PFSK-1 (cell line): ENCODE measurements at regions not wholly inside any gene's neighbourhood (a gene's known extent, or its start where the extent isn't known, plus 50 kb on each side); places are given as distances from the start of the nearest gene placed in this dataset.

ENCODE experiments used
- FOXP2 ChIP-seq: optimal IDR thresholded peaks from 2 replicates; pipeline ENCODE3; 2011; ENCODE audit warnings: borderline replicate concordance, control low read depth, inconsistent platforms; ENCODE audit not compliant: insufficient read depth; ENCODE audit errors: extremely low read length, extremely low read depth
- POLR2AphosphoS5 ChIP-seq: IDR thresholded peaks from 2 replicates; pipeline ENCODE4 v1.6.1; 2012; ENCODE audit warnings: low read depth, mild to moderate bottlenecking, control low read depth, low read length, moderate library complexity
- SIN3A ChIP-seq: IDR thresholded peaks from 2 replicates; pipeline ENCODE4 v1.6.1; 2012; ENCODE audit warnings: mild to moderate bottlenecking, low read length, moderate library complexity, borderline replicate concordance; ENCODE audit not compliant: insufficient read depth
- TAF1 ChIP-seq: IDR thresholded peaks from 2 replicates; pipeline ENCODE4 v1.6.1; 2012; ENCODE audit warnings: low read length, control low read depth, borderline replicate concordance; ENCODE audit not compliant: insufficient read depth
- TF ChIP-seq, protein P1 (sequence below), 2 experiments: IDR thresholded peaks; 2 replicates each; pipeline versions ENCODE4 v1.6.1 to v1.8.0; 2011 to 2012; ENCODE audit warnings: low read depth in 2 of 2, low read length in 2 of 2, control low read depth in 1 of 2, inconsistent platforms in 1 of 2, mild to moderate bottlenecking in 1 of 2, moderate library complexity in 1 of 2; ENCODE audit not compliant: insufficient read depth in 1 of 2

DNA sequence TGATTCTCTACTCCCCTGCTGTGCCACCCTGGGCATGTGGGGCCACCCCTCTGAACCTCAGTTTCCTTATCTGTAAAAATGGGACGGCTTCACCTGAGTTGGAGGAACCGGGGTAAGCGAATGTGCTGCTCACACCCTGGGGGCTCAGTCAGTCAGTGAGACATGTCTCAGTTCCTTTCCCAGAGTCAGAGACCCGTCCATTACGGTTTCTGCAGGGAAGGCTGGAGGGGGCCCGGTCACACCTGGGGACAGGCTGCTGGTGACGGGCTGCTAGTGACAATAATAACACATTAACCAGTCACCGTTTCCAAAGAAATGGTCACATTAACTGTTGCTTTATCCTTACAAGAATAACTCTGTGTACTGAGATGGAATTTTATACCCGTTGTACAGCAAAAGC lies 282.4 kb downstream of the NSG2 start:
- TF ChIP-seq TAF1 (no peak), POLR2AphosphoS5 (no peak), FOXP2 (no peak), SIN3A (no peak)
- TF ChIP-seq, protein P1, sequence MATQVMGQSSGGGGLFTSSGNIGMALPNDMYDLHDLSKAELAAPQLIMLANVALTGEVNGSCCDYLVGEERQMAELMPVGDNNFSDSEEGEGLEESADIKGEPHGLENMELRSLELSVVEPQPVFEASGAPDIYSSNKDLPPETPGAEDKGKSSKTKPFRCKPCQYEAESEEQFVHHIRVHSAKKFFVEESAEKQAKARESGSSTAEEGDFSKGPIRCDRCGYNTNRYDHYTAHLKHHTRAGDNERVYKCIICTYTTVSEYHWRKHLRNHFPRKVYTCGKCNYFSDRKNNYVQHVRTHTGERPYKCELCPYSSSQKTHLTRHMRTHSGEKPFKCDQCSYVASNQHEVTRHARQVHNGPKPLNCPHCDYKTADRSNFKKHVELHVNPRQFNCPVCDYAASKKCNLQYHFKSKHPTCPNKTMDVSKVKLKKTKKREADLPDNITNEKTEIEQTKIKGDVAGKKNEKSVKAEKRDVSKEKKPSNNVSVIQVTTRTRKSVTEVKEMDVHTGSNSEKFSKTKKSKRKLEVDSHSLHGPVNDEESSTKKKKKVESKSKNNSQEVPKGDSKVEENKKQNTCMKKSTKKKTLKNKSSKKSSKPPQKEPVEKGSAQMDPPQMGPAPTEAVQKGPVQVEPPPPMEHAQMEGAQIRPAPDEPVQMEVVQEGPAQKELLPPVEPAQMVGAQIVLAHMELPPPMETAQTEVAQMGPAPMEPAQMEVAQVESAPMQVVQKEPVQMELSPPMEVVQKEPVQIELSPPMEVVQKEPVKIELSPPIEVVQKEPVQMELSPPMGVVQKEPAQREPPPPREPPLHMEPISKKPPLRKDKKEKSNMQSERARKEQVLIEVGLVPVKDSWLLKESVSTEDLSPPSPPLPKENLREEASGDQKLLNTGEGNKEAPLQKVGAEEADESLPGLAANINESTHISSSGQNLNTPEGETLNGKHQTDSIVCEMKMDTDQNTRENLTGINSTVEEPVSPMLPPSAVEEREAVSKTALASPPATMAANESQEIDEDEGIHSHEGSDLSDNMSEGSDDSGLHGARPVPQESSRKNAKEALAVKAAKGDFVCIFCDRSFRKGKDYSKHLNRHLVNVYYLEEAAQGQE (IDR thresholded peaks at IDR 0.05; ENCODE audit: insufficient read depth in 1 of 2, low read depth in 2 of 2, low read length in 2 of 2), result no peak

GRCh38 chr5:174328631-174329299 lies 283.3 kb downstream of the NSG2 start:
- TF ChIP-seq POLR2AphosphoS5 (no peak), TAF1 (no peak), SIN3A (no peak), FOXP2 (no peak)
- TF ChIP-seq, protein P1 (IDR thresholded peaks at IDR 0.05; ENCODE audit: insufficient read depth in 1 of 2, low read depth in 2 of 2, low read length in 2 of 2), result no peak

DNA sequence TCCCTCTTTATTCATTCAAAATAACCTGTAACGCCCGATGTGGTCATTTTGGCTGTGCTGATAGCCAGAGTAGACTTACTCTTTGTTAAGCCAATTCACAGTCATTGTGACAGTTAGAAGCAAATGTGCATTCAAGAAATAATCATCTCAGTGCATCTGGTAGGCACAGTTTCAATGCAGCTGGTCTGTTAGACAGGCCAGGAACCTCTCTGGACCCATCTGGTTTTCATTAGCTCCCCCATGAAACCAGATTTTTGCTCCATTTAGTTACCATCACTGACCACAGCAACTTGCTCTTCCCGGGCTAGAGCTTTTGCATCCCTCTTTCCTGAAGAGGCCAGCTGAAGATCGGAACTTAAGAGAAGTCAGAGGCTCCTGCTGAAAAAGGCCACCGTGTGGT lies 284.2 kb downstream of the NSG2 start:
- no peak for TF ChIP-seq TAF1
- TF ChIP-seq, protein P1 (IDR thresholded peaks at IDR 0.05; ENCODE audit: insufficient read depth in 1 of 2, low read depth in 2 of 2, low read length in 2 of 2), result no peak
- no peak for TF ChIP-seq POLR2AphosphoS5
- no peak for TF ChIP-seq FOXP2
- no peak for TF ChIP-seq SIN3A

DNA sequence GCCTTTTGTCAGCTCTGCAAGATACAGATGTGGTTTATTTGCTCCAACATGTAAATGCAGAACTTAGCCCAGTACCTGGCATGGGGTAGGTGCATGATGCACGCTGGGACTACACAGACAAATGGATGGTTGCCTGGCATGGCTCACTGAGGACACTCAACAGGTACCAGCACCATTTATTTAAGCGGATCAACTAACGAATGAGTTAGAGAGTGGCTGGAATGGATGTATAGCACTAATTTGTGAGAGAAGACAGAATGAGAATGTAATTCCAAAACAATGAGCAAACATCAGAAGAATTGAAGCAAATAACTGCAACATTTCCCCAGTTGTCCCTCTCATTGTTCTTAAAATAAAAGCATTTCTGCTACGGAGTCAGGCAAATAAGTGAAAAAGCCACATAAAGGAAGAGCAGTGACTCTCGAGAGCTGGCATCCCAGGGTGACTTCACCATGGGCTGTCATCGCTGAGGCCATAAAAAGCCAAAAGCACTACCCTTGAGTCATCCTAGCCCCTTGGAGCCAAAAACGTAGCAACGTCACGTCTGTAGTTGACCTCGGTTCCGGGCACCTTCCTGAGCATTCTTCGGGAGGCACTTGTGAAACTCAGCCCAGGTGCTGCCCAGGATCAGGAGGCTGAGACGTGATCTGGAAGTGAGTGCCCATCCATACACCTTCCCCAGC lies 290.3 kb downstream of the NSG2 start:
- TF ChIP-seq POLR2AphosphoS5, result no peak
- TF ChIP-seq, protein P1 (IDR thresholded peaks at IDR 0.05; ENCODE audit: insufficient read depth in 1 of 2, low read depth in 2 of 2, low read length in 2 of 2), result no peak
- no peak for TF ChIP-seq TAF1
- TF ChIP-seq FOXP2, result no peak
- TF ChIP-seq SIN3A, result no peak
